ENCODE measurements at regions not wholly inside any gene's neighbourhood (a gene's known extent, or its start where the extent isn't known, plus 50 kb on each side); places are given as distances from the start of the nearest gene placed in this dataset.

GRCh38 chr15:62432702-62433398 lies 267.8 kb upstream of the C2CD4B start:
- TF ChIP-seq CTCF (conservative IDR thresholded peaks at IDR 0.05) = no peak
- no peak overlapping the region for H3K4me3 ChIP-seq (ENCODE audit: low read length)
- H3K27ac Mint-ChIP-seq = no peak overlapping the region

DNA sequence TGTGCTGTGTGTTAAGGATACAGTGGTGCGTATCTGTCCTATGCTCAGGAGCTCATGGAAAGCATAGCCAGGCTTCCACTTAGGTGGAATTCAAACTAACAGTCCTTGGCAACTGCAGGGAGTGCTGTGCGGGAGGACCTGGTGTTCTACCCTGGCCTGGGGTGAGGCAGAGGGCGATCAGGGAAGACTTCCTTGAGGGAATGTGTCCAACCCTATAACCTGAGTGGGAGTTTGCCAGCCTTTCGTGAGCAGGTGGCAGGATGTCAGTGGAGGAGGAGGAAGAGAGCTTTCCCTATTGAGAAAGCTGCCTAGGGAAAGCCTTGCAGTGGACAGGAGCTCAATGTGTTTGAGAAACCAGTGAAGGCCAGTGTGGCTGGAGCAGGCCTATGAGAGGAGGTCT lies 271.1 kb upstream of the C2CD4B start:
- Mint-ChIP-seq H3K9me3 (no peaks in the 10 kb centered on the region), H3K4me1 (peaks cover 22% of the 10 kb centered on the region), H3K4me3 (no peak overlapping the region), H3K27me3 (ENCODE audit: insufficient read depth) (no peaks in the 10 kb centered on the region), H3K27ac (no peak overlapping the region), H3K36me3 (ENCODE audit: low read depth) (peaks cover 16% of the 10 kb centered on the region)
- H3K36me3 ChIP-seq (ENCODE audit: control insufficient read depth, insufficient read depth, low read length) = no peaks in the 10 kb centered on the region
- H3K9me3 ChIP-seq (ENCODE audit: control insufficient read depth, low read length) = no peaks in the 10 kb centered on the region
- H3K27ac ChIP-seq (ENCODE audit: low read depth, low read length) = no peak overlapping the region
- 82 to 97% methylated on average over 4 of the region's 4 CpGs for WGBS, 2 experiments (ENCODE audit: insufficient coverage in 1 of 2, insufficient read length in 1 of 2)
- no peak overlapping the region for H3K4me3 ChIP-seq (ENCODE audit: low read length)
- H3K4me1 ChIP-seq (ENCODE audit: control insufficient read depth, insufficient read depth, low read length) = peaks cover 7% of the 10 kb centered on the region
- no peak for DNase-seq
- H3K9ac ChIP-seq (ENCODE audit: extremely low read depth, low read length, poor library complexity, severe bottlenecking) = no peak overlapping the region
- no peak for TF ChIP-seq CTCF (conservative IDR thresholded peaks at IDR 0.05)
- no peaks in the 10 kb centered on the region for H3K27me3 ChIP-seq (ENCODE audit: control insufficient read depth, insufficient read depth, low read length, poor library complexity, severe bottlenecking)

More at GRCh38 chr15:62432702-62433398, 267.8 kb upstream of the C2CD4B start:
- H3K9ac ChIP-seq (ENCODE audit: extremely low read depth, low read length, poor library complexity, severe bottlenecking) = no peak overlapping the region
- H3K4me1 ChIP-seq (ENCODE audit: control insufficient read depth, insufficient read depth, low read length) = peaks cover 2% of the 10 kb centered on the region
- H3K27me3 ChIP-seq (ENCODE audit: control insufficient read depth, insufficient read depth, low read length, poor library complexity, severe bottlenecking) = no peaks in the 10 kb centered on the region
- H3K27ac ChIP-seq (ENCODE audit: low read depth, low read length) = no peak overlapping the region
- Mint-ChIP-seq H3K36me3 (ENCODE audit: low read depth) (peaks cover 18% of the 10 kb centered on the region), H3K4me1 (peaks cover 26% of the 10 kb centered on the region), H3K27me3 (ENCODE audit: insufficient read depth) (no peaks in the 10 kb centered on the region), H3K4me3 (no peak overlapping the region), H3K9me3 (no peaks in the 10 kb centered on the region)
- H3K9me3 ChIP-seq (ENCODE audit: control insufficient read depth, low read length) = no peaks in the 10 kb centered on the region
- peaks cover 11% of the 10 kb centered on the region for H3K36me3 ChIP-seq (ENCODE audit: control insufficient read depth, insufficient read depth, low read length)
- 90 to 97% methylated on average over 5 of the region's 5 CpGs for WGBS, 2 experiments (ENCODE audit: insufficient coverage in 1 of 2, insufficient read length in 1 of 2)
- no peak for DNase-seq

- DNase-seq = no peak
- H3K9ac ChIP-seq (ENCODE audit: extremely low read depth, low read length, poor library complexity, severe bottlenecking) = no peak overlapping the region
- TF ChIP-seq CTCF (conservative IDR thresholded peaks at IDR 0.05) = no peak
- no peak overlapping the region for H3K4me3 ChIP-seq (ENCODE audit: low read length)
- Mint-ChIP-seq H3K36me3 (ENCODE audit: low read depth) (peaks cover 17% of the 10 kb centered on the region), H3K4me1 (peaks cover 15% of the 10 kb centered on the region), H3K27ac (no peak overlapping the region), H3K27me3 (ENCODE audit: insufficient read depth) (no peaks in the 10 kb centered on the region), H3K9me3 (no peaks in the 10 kb centered on the region), H3K4me3 (no peak overlapping the region)
- 100% methylated on average over 2 of the region's 2 CpGs; no CpG with 5 or more reads in 1 of the 2 experiments for WGBS, 2 experiments (ENCODE audit: insufficient coverage in 1 of 2, insufficient read length in 1 of 2)
- peaks cover 7% of the 10 kb centered on the region for H3K36me3 ChIP-seq (ENCODE audit: control insufficient read depth, insufficient read depth, low read length)
- no peaks in the 10 kb centered on the region for H3K9me3 ChIP-seq (ENCODE audit: control insufficient read depth, low read length)
- no peaks in the 10 kb centered on the region for H3K27me3 ChIP-seq (ENCODE audit: control insufficient read depth, insufficient read depth, low read length, poor library complexity, severe bottlenecking)
- peaks cover 7% of the 10 kb centered on the region for H3K4me1 ChIP-seq (ENCODE audit: control insufficient read depth, insufficient read depth, low read length)
- no peak overlapping the region for H3K27ac ChIP-seq (ENCODE audit: low read depth, low read length)
Observed at GRCh38 chr15:62437753-62438152, 272.7 kb upstream of the C2CD4B start.

All from endodermal cell (in vitro differentiated cells).